ENCODE measurements at regions not wholly inside any gene's neighbourhood (a gene's known extent, or its start where the extent isn't known, plus 50 kb on each side); places are given as distances from the start of the nearest gene placed in this dataset.

GRCh38 chr21:36624105-36624504 lies 74.8 kb upstream of the SIM2 start:
- no peak overlapping the region for H3K4me3 ChIP-seq (ENCODE audit: low read depth, low read length)
- no peak for TF ChIP-seq CTCF (IDR thresholded peaks at IDR 0.05; ENCODE audit: insufficient read depth, low read depth, low read length, missing control alignments)
- no peak for DNase-seq (ENCODE audit: low read depth)

GRCh38 chr21:36626791-36627190 lies 72.1 kb upstream of the SIM2 start:
- no peak for TF ChIP-seq CTCF (IDR thresholded peaks at IDR 0.05; ENCODE audit: insufficient read depth, low read depth, low read length, missing control alignments)
- H3K4me3 ChIP-seq (ENCODE audit: low read depth, low read length), result no peak overlapping the region
- DNase-seq (ENCODE audit: low read depth), result no peak

- TF ChIP-seq CTCF (IDR thresholded peaks at IDR 0.05; ENCODE audit: insufficient read depth, low read depth, low read length, missing control alignments), result no peak
- H3K4me3 ChIP-seq (ENCODE audit: low read depth, low read length), result no peak overlapping the region
- no peak for DNase-seq (ENCODE audit: low read depth)
Measured at GRCh38 chr21:36627242-36627641, 71.7 kb upstream of the SIM2 start.

- H3K4me3 ChIP-seq (ENCODE audit: low read depth, low read length), result no peak overlapping the region
- DNase-seq (ENCODE audit: low read depth), result no peak
- TF ChIP-seq CTCF (IDR thresholded peaks at IDR 0.05; ENCODE audit: insufficient read depth, low read depth, low read length, missing control alignments), result no peak
Measured at GRCh38 chr21:36628106-36628505, 70.8 kb upstream of the SIM2 start.

- no peak for TF ChIP-seq CTCF (IDR thresholded peaks at IDR 0.05; ENCODE audit: insufficient read depth, low read depth, low read length, missing control alignments)
- no peak overlapping the region for H3K4me3 ChIP-seq (ENCODE audit: low read depth, low read length)
- DNase-seq (ENCODE audit: low read depth), result no peak
Measured at GRCh38 chr21:36628761-36629460, 70.0 kb upstream of the SIM2 start.

GRCh38 chr21:36630485-36631206 lies 68.3 kb upstream of the SIM2 start:
- TF ChIP-seq CTCF (IDR thresholded peaks at IDR 0.05; ENCODE audit: insufficient read depth, low read depth, low read length, missing control alignments), result peak; percentile 75
- DNase-seq (ENCODE audit: low read depth), result peak; percentile 67

More at GRCh38 chr21:36630485-36631206, 68.3 kb upstream of the SIM2 start:
- no peak overlapping the region for H3K4me3 ChIP-seq (ENCODE audit: low read depth, low read length)
